CD4-positive, alpha-beta T cell treated with Interleukin-17A for 1 hour (primary cell): ENCODE measurements at regions not wholly inside any gene's neighbourhood (a gene's known extent, or its start where the extent isn't known, plus 50 kb on each side); places are given as distances from the start of the nearest gene placed in this dataset.
"Not testable (repeated sequence)": the region's sequence is repeated elsewhere in the genome, so short reads cannot be mapped to it uniquely, and the experiment has no call there.

Source experiments
- DNase-seq: peaks from one replicate; pipeline ENCODE4 v3.0.0-alpha.2; 2020

DNA sequence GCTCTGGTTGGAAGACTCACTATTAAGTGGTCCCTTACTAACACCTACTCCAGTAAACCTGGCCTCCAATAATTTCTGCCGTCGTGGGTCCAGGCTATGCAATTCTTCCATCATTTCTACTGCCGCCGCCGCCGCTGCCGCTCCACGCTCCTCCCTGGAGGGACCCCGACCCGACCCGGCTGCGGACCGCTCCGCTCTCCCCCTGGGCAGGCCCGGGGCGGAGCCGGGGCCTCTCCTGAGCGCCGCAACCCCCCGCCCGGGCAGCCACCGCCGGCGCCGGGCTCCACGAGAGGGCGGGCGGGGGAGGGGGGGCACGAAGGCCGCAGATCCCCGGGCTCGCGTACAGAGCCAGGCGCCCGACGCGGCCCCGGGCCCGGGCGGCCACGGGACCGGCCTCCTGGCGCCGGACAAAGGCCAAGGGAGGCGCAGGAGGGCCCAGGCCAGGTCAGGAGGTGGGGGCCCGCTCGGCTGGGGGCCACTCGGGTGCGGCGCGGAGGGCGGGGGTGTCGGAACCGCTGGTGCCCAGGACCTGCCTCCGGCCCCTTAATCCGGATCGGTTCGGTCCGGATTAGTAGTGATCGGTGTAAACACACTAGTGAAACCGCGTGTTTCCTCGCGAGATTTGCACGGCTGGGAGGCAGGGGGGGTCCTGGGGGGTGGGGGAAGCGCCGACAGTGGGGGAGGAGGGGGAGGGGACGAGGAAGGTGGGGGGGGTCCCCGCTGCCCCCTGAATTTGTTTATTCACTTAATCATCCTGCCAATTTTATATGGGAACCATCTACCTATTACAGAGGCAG is 215.1 kb upstream of the CCL2 start:
- peak; percentile 69 for DNase-seq

DNA sequence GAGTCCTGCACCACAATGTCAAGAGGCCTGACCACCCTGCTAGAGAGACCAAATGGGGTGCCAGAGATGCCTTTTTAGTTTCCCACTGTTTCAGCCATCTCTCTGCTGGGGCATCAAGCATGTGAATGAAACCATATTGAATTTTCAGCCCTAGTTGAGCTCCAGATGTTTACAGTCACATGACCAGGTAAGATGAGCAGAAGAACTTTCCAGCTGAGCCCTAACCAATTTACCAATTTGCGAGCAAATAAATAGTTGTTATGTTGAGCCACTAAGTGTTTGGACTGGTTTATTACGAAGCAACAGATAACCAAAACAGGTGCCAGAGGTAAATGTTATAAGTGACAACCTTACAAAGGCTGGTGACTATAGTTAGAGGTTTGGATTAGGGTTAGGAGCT is 209.1 kb upstream of the CCL2 start:
- no peak for DNase-seq

DNA sequence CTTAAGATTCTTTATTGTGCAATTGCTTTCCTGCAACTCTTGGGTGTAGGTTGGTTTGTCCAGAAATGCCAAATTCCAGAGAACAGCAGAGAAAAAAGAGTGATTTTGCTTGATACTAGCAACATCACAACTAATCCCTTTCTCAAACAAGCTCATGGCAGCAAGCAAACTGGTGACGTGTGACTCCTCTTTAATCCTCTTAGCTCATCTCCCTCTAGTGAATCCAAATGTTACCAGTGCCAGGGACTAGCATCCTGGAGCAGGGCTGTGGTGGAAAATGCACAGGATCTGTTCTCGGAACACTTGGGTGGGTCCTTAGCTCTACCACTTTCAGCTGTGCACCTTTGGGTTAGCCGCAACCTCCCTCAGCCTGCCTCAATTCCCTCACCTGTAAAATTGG is 204.0 kb upstream of the CCL2 start:
- DNase-seq, result no peak

DNA sequence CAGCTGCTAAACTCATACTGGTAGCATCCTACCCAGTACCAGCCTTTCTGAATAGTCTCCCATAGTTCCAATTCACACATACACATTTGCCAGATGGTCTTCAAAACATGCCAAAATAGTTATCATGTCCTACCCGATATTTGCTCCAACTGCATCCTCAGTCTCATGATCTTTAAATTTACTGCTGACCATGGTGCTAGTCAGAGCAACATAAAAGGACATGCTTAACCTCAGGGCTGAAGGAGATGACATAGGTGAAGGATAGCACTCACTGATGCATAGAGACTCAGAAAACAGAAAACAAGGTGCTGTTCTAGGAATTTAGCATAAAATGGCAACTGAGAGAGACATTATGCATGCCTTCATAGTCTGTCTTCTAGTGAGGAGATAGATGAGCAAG is 200.6 kb upstream of the CCL2 start:
- no peak for DNase-seq

DNA sequence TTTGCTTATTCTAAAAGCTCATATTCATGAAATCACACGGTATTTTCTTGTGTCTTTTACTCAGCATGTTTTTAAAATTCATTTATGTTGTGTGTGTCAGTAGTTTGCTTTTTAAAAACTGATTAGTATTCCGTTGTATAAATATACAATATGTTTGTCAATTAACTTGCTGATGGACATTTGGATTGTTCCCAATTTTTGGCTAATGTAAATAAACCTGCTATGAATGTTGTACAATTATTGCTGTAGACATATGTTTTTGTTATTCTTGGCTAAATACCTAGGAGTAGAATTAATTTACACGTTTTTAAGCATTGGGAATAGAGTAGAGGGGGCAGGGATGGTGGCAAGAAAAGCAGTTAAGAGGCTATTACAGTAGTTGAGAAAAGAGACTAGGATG is 199.5 kb upstream of the CCL2 start:
- DNase-seq, result no peak

DNA sequence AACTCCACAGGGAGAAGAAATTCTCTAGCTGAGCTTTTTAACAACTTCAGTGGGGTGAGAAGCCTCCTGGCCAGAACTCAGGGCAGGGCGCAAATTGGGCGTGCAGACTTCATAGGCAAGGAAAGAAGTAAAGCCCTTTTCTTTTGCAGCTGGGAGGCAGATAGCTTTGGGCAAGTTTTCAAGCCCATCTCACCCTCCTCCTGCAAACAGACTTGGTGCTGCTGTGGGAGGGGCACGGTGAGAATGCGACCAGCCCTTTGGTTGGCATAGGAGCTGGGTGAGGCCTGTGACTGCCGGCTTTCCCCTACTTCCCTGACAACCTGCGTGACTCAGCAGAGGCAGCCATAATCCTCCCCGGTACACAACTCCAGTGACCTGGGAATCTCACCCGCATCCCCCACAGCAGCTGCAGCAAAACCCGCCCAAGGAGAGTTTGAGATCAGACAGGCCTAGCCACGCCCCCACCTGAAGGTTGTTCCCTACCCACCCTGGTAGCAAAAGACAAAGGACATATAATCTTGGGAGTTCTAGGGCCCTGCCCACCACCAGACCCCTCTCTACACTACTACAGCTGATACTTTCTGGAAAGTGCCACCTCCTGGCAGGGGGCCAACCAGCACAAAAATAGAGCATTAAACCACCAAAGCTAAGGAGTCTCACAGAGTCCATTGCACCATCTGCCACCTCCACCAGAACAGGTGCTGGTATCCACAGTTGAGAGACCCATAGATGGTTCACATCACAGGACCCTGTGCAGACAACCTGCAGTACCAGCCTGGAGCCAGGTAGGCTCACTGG is 195.5 kb upstream of the CCL2 start:
- no peak for DNase-seq

DNA sequence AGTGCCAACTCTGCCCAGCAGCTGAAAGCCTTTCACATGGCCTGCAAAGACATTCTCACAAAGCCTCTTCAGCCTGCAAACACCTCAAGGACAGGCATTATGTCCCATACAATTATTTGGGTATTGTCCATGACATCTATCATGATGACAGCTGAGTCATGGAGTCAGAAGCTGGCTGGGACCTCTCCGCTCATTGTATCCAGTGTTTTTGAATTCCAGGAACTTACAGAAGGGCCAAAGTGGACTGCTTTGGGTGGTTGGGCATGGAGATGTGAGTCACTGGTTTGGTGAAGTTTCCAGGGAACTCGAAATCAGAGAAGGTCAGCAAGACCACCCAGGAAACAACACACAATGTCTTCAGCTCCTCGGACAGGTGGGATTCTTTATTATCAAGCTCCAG is 188.6 kb upstream of the CCL2 start:
- no peak for DNase-seq

DNA sequence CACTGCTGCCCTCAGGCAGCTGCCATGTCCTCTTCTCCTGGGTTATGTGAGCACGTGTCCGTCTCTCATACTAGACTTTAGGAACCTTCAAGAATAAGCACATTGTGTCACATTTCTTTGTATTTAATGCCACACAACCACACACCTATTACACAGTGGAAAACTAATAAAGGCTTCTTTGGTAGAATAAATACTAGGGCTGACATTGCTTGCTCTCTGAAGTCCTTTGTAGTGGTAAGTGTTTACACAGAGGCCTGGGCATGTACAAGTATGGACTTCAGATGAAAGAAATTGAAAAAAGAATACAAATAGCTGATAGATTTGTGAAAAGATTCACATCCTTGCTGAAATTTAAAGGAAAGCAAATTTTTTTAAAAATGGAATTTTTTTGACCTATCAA is 188.1 kb upstream of the CCL2 start:
- no peak for DNase-seq

DNA sequence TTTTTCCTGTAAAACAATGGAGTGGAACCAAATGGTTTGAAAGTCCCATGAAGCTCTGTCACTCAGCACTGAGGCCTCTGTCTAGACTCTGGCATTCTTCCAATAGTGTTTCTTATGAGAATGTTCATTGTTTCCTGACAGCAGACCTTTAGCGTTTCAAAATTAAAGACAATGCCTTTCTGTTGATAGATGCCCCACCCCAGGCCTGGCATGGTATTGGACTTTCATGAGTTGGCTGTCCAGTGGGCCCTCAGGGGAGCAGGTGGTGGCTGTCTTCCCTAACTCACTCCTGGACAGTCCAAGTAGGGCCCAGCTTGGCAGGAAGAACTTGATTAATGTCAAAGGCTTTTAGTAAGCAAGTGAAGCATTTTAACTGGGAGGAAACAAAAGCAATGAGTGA is 186.5 kb upstream of the CCL2 start:
- no peak for DNase-seq

DNA sequence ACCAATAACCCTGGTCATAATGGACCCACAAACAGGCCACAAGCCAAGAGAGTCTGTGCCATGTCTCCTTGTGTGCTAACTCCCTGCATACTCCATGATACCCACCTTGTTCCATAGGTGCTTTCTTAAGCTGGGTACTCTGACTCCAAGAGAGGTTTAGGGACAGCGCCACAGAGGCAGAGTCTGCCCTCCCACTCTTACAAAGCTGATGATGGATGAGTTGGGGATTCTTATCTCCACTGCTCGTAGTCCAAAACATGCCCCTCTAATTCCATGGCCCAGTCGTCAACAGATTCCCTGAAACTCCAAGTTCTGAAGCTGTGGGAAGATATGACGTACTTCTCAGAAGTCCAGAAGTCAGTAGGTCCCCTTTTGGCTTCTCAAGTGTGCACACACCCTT is 184.4 kb upstream of the CCL2 start:
- DNase-seq, result no peak

DNA sequence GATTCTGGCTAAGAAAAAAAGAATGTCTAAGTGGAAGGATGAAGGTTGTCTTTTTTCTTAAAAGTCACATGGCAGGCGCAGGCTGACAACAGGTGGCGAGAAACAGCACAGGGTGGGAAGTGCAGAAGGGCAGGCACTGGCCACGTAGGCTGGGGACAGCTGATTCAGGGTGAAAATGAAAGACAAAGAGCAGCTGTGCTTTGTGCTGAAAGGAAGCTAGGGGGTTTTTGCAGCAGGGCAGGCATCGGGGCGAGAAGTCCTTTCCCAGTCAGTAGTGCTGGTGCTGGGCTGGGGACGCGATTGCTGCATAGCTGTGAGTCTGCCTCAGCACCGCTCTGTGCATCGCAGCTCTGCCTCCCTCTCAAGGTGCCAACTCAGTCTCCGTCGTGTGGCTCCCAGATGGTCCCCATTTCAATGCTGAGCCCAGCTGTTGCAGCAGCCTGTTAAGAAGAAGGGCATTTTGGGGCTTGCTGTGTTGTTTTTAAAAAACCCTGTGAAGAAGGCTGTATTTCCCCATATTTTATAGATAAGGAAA is 183.1 kb upstream of the CCL2 start:
- DNase-seq, result no peak

DNA sequence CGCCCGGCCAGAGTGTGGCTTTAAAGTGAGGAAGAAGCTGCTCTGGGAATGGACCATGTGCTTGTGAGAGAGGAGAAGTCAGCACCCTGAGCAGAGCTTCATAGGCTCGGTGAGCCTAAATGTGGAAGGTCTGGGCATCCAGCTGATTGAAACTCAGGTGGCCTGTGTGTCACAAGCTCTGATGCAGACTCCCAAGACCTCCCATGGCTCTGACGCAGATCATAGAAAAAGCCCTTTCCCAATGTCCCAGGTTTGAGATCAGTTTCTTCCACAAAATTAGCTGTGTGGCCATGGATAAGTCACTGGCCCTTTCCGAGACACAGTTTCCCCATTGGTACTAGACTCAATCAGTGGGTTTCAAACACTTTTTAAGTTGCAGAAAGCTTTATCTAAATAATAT is 180.0 kb upstream of the CCL2 start:
- DNase-seq, result no peak

DNA sequence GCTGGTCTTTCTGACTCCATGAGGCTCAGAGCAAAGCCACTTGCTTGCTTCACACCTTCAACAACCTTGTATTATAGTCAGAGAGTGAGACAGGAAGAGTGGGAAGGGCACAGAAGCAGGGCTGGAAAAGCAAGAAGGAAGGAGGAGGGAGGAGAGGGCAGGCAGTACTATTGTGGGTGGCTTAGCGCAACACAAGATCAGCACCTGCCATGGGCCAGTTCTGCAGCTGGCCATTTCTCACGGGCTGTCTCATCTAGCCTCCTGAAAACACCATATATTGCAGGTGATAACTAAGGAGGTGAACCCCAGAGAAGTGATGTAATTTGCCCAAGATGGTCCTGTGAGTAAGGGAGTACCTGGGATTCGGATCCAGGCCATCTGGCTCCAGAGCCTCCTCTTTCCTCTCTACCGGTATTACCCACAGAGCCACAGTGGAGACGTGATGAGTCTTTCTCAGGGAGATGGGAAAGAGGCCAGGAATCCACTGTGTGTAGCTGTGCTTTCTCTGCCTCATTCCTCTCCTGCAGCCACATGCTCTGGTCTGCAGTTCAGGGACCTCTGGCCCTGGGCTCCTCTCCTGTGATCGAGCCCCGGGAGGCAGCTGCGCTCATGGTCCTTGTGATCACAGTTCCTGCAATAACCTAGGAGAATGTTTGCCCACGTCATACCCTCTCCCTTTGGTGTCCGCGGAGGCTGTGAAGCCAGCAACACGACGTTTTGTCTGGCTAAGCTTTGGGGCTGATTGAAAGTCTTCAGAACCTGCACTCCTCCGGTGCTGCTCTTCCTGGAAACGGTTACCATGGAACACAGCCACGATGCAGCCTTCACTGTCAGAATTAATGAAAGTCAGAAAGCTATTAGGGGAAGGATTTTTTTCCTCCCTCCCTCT is 178.1 kb upstream of the CCL2 start:
- no peak for DNase-seq

DNA sequence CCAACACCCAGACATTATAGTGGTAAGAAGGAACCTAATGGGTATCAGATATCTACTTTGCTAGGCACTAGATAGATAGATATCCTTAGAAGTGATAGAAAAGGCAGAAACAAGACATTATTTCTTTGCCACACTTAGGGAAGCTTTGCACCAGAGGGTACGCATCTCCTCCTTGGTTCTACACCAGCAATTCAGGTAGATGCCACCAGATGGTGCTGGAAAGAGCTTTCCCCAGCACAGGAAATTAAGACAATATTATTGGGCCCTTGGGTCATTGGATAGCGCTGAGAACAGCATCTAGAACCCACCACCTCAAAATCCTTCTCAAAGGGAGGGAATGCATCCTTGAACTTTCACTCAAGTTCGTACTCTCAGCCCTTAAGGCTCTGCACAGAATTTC is 173.8 kb upstream of the CCL2 start:
- DNase-seq, result no peak

DNA sequence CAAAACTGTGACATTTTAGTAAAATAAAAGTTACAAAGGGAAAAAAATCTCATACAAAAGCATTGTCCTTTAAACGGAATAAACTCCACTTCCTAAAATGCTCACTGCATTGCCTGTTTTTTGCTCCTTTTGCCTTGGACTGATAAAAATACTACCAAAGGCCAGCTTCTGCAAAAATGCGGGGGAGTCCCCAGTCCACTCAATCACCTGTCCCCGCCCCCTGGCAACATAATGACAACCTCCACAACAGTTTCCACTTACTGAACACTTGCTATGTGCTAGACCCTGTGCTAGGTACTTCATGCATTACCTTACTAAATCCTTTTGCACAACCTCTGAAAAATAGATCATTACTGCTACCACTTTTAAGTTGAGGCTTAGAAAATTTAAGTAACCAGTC is 172.7 kb upstream of the CCL2 start:
- DNase-seq, result no peak

DNA sequence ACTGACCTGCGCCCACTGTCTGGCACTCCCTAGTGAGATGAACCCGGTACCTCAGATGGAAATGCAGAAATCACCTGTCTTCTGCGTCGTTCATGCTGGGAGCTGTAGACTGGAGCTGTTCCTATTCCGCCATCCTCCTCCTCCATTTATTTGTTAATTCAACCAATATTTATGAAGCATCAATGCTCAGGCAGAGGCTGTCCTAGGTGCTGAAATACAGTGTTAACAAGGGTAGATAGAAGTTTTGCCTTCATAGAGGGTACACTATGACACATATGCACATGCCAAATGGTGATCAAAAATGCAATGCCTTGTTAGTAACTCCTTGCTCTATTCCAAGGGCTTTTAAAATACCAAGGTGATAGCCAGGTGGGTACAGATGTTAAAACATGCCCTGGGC is 166.0 kb upstream of the CCL2 start:
- not testable (repeated sequence) for DNase-seq

DNA sequence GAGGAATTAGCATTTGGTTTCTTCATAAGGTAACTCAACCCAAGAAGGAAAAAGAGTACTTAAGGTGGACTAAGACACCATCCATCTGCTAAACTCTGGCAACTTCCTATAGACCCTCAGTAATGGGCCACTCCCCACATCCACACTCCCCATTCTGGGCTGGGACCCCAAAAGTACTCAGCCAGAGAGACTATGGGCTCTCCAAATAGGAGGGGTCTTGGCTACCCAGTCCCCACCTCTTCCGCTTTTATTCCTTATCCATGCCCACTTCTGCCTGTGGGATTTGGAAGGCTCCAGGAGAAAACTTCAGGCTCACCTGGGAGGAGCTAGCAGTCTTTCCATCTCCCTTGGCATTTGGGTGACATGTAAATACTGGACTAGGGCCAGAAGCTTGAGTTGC is 164.5 kb upstream of the CCL2 start:
- DNase-seq, result no peak

DNA sequence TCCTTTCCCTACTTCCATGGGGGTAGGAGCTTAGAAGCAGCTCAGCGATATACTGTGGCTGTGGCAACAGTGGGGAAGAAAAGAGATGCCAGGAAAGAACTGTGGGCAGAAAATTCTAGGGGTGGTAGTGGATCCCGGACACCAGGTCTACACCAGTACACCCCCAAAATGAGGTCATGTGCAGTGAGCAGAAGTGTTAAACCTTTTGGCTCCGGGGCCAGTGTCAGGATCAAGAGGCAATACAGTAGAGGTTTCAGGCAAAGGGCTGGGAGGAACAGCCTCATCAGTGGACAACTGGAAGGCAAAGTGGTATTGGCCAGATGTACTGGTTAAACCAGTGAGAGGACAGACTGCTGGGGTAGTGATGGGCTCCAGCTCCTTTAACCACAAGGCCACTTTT is 163.1 kb upstream of the CCL2 start:
- DNase-seq, result no peak

DNA sequence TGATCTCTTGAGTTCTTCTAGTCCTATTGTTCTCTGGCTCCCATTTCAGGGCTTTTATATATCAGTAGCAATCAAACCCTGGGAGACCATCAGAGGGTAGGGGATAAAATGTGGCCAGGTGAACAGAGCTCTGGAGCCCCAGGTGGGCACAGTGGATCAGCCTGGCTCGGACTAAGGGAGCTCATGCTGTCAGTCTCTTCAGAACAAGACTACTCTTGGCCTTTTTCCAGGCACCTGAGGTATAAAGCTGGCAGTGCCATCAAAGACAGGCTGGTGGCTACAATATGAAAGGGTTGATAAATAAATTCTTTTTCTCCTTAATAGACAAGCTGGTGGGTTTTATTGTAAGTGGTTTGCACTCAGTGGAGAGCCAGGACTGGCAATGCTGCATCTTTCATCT is 160.0 kb upstream of the CCL2 start:
- DNase-seq, result no peak

DNA sequence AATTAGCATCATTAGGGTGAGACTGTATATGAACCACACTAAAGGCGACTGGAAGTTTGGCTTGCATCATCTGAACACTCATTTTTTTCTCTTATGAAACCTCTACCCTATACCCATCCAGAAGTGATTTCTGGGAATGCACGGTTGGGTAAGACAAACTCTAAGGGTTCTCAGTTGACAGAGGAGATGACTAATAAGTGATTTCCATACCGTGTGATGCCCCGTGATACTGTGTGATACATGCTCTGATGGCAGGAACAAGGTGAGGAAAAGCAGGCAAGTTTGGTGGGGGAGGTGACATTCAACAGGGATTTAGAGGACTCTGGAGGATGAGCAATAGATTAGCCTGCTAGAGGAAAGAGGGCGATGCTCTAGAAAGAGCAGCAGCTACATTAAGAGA is 156.4 kb upstream of the CCL2 start:
- no peak for DNase-seq

DNA sequence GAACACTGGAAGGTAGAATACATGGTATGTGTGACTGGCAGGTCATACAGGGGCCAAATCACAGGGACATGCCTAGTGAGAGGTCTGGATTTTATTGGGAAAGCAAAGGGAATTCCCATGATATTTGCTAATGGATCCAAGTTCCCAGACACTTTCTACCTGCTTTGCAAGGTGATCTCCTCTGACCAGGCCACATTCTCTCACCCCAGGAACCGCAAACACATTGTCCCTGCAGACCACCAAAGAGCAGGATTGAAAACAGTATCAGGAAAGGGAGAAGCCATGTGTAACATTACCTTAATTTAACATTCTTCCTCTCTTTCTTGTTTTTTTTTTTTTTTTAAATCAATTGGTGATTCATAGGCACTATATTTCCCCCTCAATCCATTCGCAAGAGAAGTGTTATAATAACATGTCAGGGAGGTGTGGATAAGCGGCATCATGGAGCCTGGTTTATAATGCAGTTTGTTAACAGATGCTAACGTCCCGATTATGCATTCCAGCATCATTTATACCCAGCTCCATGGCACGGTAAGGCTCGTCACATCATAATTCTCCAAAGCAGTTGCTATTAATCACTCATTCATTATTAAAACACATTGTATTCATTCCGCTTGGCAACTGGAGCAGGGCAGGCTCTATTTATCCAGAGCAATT is 155.1 kb upstream of the CCL2 start:
- DNase-seq, result no peak

DNA sequence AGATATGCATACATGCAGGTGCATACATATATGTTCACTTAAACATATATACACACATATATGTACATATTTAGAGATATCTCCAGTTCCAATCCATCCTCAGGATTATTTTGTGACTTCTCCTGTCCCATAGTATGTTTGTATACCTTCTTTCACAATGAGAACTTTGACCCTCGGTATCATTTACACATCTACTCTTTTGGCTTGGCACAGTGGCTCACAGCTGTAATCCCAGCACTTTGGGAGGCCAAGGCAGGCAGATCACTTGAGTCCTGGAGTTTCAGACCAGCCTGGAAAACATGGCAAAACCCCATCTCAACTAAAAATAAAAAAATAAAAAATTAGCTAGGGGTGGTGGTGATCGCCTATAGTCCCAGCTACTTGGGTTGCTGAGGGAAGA is 148.1 kb upstream of the CCL2 start:
- DNase-seq, result no peak

DNA sequence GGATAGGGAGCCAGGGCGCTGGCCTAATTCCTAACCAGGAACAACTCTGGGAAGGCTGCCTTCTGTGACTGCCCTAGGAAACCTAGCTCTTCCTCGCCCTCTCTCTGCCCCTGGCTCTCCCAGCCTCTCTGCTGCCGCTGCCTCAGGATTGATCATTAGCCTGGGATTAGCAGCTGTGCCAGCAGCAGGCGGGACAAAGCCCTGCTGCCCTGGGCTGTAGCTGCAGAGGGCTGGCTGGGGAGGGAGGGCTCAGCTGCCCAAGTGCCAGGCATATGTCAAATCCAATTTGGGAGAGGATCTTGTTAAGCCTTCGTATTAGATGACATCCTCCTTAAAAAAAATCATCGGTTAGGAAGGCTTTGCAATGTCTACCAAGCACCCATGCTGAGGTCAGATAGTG is 144.8 kb upstream of the CCL2 start:
- DNase-seq, result no peak
